Left renal cortex interstitium (tissue), 4 donors: ENCODE measurements at regions not wholly inside any gene's neighbourhood (a gene's known extent, or its start where the extent isn't known, plus 50 kb on each side); places are given as distances from the start of the nearest gene placed in this dataset.

Source experiments
- DNase-seq, 4 donors: peaks; one replicate each; pipeline ENCODE4 v3.0.0-alpha.2; 2013; ENCODE audit warnings: low read depth in 4 of 4, low spot score in 2 of 4, missing footprints in 1 of 4

DNA sequence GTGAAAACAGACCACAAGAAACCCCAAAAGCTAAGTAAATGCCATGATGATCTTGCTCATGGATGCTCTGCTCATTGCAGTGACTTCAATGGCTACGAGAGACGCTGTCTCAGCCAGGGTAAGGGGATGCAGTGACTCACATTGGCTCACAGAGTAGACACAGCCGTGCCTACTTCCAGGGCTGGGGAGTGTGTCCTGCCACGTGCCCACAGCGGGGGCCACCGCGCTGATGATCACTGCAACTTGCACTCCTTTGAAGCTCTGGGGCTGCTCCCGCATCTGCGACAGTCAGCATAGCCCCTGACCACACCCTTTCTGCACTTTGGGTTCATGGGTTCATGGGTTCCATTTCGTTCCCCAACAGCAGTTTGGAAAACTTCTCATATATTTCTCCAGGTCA, 231.4 kb upstream of the RPL38 start:
- no peak for DNase-seq

DNA sequence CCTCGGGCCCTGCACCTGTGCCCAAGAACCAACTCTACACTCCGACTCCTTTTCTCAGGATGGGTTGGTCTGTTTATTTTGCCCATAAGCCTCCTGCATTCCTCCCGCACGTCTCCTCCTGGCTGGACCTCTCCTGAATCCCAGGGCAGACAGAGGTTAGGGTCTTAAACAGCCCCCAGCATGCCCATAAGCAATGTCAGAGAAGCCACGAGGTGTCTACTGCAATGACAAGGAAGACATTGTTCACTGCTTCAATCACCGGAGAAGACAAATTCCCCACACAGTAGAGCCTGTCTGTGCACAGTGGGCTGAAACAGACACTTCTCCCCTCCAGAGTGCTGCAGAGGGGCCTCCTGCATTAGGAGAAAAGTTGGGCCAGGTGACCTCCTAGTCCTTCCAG, 230.6 kb upstream of the RPL38 start:
- no peak for DNase-seq

DNA sequence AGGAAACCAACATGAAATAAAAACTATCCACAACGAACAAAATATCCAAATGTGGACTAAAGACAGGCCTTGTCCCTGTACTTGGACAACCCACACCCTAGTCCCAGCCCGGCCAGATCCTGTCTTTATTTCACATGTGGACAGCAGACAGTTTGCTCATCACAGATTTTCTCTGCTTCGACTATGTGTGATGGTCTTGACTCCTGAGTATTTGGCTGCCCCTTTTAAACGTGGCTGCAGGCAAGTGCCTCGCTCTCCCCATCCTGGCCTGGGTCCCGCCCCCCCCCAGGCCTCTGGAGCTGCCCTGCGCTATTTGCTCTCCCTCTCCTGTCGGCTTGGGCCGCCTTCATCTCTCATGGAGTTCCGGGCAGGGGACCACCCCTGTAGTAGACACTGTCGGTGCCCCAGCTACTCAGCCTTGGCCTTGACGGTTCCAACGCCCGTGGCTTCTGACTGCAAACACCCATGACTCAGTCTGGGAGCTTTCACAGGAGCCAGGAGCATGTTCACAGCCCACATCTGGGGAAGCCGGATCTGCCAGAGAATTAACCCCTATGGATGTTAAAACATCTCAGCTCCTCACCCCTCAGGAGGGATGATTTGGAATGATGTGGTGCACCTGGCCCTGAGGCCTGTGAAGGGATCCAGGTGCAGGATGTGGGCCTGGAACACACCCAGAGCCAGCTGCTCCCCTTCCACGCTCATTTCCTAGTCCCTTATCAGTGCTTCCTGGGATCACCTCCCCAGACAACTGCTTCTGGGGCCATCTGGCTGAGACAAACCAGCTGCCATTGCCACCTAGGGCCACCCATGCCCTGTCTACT, 229.7 kb upstream of the RPL38 start:
- DNase-seq, result no peak

DNA sequence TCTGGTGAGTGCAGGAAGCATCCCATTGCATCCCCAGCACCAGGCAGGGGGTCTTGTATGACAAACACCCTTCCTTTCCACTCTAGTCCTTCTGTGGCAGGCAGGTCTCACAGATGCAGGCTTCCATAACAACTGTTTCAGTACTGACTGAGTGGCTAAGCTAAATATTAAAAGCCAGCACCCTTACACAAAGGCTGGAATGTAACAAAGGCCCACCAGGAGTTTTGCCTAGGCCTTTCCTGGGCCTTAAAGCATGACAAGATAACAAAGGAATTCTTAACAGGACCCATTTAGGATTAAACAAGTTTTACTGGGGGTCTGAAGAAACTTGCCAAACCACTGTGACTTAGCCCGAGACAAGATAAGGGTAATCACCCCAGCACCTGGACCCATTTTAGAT, 228.9 kb upstream of the RPL38 start:
- no peak for DNase-seq

DNA sequence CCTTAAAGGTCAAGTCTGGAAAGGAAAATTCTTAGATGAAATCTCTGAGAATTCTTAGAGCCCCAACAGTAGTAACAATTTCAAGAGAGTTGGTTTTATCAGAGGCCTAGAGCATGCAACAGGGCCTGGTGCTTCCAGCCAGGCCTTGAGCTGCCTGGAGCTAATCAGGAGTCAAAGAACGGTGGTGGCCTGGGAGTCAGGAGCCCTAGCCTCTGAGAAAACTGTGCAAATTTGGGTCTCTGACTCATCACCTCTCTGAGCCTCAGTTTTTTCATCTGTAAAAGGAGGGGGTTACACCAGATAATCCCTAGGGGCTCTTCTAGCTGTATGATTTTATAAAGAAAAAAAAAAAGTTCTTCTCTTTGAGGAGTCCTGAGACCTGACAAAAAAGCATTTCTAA, 227.3 kb upstream of the RPL38 start:
- DNase-seq, result no peak

DNA sequence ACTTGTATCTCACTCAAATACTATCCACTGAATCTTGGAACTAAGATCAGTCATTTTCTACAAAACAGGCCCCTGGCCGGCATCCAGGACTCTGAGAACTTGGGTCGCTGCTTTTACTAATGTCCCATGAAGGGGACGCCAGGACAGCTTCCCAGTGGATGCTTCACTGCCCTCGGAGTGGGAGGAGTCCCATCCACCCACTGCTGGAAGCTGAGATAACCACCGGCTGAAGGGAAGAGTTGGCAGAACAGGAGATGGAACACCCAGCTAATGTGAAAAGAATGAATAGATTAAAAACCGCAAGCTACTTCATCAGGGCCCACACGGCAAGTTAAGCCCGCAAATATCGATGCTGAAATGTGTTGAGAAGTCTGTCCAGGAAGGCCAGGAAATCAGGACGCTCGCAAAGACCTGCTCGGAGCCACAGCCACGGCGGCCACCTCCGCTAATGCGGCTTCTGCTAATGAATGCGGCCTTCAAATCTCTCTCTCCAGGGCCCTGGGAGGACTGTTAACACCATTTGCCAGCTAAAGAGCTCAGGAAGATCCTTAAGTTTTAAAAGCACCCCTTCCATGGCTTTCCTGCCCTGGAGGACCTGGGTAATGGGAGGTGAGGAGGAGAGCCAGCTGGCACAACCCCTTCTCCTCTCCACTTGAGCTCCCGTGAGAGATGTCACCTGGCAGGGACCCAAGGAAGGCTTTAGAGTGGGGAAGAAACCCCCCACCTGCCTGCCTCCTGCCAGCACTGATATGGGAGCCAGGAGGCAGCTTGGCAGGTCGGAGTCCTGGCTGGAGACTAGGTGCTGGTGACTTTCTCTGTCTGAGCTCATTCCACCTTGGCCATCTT, 226.6 kb upstream of the RPL38 start:
- no peak for DNase-seq

DNA sequence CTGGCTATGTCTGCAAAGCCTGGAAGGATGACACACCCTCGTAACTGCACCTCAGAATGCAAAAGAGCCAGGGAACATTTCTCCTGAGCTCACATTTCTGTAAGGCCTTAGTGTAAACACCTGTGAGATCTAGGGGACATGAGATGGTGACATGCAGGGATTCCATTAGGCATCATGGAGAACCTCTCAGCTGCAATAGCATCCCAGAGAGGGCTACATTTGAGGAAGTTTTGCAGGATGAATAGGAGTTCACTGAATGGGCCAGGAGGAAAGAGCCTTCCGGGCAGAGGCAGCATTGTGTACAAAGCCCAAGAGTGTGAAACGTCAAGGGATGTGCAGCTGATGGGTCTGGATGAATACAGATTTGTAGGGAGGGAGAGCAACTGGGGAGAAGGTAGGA, 223.0 kb upstream of the RPL38 start:
- DNase-seq, result no peak

DNA sequence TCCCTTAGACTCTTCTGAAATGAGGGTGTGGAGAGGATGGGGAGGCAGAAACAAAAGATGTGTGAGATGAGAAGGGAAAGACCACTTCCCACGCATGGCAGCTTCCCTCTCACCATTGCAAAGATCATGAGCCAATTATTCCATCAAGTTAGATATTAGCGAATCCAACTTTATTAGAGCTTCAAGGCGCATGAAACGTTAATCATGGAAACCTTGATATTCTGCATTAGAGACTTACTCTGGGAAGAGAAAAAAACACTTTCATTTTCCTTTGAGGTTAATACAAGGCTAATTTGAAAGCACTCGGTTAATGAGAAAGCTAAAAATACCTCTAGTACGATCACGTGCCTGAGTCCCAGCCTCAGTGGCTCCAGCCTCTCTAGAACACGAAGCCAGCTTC, 220.6 kb upstream of the RPL38 start:
- no peak for DNase-seq

DNA sequence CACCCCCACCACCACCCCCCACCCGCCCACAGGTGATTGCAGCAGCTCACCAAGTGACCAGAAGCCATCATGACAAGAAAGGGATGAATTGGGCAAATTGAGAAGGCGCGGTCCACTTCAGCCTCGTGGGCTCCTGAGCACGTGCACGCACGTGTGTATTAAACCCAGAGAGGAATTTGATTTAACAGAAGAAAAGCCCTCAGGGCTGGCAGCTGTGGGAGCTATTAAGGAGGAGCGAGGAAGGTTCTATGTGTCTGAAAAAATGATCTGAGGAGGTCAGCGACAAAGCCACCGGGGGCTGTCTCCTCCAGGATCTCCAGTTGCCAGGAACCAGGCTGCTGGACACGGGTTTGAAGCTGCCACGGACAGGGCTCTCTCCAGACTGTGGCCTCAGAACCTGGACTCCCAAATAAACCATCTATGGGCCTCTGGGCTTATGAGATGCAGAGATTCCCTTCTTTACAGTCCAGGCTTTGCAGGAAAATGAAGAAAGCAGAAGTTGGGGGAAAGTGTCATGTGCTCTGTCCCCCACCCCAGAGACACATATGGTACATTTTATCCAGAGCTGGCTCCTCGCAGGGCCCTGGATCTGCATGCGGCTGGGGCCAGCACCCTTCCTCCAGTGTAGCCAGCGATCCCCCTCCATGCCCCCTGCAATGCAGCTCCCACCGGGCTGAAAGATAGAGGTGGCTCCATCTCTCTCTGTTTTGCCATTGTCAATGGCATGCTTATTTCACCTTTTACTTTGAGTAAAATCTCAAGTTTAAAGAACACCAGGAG, 219.7 kb upstream of the RPL38 start:
- no peak for DNase-seq

DNA sequence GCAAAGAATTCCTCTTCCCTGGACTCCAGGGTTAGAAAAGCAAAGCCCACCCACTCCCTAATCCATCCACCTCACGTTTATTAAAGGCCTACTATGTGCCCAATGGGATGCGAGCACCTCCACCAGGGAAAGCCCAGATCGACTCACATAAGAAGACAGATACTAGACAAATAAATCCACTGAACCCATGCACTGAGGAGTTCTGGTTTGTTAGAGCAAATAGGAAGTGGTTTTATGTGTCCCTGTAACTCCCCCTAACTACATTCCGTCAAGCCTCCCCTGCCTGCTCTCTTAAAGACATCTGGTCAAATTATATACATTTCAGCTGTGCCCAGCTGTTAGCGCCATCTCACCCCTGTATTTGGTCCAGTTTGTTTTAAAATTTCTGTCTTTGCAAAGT, 218.5 kb upstream of the RPL38 start:
- peak in 3 of 4 donors; percentile 51 to 68 (median 67) for DNase-seq

DNA sequence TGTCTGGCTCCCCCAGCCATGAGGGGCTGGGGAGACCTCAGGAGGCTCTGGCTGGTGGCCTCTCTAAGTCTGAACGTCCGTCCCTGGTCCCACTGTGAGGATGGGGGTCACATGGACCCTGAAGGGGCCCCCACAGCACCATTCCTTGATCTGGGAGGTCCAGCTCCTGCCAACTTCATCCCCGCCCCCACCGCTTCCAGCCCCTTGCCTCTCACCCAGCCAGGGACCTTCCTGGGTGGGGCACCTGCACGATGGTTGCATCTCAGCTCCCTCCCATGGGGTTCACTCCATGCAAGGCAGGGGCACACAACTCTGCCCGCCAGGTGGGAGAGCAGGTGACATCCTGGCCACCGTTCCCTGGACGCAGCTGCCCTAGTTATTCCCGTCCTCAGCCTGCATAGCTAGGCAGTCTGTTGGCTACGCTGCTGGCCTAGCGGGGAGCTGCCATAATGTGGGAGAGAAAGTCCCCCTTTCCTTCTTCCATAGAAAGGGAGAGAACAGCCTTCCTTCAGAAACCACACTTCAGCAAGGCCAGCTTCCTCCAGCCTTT, 217.9 kb upstream of the RPL38 start:
- DNase-seq, result no peak

DNA sequence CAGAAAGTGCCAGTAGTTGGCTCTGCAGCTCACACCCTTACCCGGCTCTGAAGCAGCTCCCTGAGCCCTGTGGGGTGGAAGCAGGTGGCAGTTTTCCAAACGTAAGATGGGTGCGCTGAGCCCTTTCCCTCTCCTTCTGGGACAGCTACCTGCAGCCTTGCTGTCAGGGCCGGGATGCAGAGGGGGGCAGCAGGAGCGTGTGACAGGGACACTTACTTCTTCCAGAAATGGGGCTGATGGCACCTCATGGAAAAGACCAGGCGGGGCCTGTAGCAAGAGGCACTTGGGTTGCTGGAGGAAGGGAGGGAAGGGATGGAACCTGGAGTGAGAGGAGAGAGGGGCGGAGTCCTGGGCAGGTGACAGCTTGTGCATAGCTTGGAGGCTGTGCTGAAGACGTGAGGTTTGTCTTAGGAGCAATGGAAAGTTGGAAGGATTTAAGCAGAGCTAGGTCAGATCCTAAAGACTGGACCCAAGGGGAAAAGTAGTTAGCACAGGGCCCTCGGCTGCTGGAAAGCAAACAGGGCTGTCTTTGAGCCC, 216.8 kb upstream of the RPL38 start:
- DNase-seq, result no peak

DNA sequence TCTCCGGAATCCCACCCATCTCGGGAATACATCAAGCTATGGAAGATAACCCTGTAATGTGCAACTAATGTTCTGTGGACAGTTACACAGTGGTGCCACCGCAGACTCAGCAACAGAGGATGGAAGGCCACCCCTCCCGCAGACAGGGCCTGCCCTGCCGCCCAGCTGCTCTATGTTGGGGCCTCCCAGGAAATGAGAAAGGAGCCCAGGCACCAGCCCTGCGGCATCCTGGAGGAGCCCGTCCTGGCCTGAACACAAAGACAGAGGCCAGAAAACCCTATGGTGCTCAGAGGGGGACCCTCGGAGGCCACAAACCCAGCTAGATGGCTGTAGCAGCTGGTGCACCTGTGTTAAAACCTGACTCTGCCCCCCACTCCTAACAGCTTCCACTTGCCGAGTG, 216.1 kb upstream of the RPL38 start:
- no peak for DNase-seq

DNA sequence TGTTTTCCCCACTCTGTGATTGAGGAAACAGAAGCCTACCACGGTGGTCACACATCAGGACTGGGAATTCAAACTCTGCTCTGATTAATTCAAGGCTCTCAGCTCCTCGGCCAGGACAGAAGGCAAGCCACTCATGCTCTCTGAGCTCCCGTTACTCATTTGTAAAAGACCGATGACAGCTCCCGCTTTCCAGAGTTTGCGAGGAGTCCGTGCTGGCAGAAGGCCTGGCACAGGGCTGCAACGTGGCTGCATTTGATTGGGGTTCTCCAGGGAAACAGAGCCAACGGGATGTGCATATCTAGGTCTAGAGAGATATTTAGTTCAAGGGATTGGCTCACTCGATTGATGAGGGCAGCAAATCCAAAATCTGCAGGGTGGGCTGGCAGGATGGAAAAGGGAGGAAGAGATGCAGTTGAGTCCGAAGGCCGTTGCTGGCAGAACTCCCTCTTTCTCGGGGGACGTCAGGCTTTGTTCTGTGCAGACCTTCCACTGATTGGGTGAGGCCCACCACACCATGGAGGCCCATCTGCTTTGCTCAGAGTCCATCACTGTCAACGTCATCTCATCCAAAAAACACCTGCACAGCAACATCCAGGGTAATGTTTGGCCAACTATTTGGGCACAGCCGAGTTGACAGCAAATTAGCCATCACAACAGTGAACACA, 215.5 kb upstream of the RPL38 start:
- no peak for DNase-seq

DNA sequence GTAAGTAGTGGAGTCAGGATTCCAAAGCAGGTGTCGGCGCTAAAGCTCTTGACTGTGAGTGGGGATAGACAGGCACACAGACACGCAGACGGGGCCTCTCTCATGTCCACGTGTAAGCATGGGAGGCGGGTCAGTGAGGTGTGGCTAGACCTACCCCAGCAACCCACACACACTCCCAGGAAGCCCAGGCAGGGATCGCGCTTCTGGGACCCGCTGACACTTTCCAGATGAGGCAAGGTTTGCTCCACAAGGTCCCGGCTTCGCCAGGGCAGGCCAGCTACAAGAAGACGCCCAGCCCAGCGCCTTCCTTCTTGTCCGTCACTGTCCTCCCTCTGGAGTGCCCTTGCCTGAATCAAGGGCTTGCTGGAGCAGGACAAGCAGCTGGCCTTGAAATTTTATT, 213.8 kb upstream of the RPL38 start:
- no peak for DNase-seq

DNA sequence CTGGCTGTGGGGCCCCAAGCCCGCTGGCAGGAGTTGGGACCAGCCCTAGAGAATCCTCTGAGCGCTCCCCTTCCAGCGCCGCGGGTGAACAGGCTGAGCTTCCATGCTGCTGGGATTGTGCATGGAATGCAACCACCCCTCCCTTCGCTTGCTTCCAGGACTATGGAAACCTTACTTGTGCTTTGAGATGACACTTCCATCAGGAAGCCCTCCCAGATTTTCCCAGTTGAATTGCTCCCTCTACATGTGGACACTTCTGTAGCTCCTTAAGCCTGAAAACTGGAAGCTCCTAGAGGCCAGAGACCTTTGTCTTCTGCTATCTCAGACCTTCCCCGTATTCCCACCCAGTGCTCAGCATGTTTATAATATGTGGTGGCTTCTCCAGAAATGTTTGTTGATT, 213.2 kb upstream of the RPL38 start:
- DNase-seq, result no peak

DNA sequence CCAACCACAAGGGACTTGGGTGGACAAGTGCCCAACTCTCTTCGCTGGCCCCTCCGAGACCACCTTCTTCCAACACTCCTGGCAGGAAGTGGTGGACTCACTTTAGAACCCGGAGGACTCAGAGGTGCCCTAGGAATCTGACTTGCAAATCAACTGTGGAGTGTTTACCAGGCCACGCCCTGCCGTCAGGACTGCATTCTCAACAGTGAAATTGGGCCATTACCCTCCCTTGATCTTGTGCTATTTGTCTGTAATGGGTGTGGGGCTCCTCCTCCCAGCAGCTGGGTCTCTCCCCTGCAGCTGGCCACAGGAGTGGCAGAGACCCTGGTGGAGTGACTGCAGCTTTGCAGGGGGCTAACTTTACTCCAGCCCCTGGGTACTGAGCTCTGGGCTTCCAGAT, 212.2 kb upstream of the RPL38 start:
- DNase-seq, result no peak

DNA sequence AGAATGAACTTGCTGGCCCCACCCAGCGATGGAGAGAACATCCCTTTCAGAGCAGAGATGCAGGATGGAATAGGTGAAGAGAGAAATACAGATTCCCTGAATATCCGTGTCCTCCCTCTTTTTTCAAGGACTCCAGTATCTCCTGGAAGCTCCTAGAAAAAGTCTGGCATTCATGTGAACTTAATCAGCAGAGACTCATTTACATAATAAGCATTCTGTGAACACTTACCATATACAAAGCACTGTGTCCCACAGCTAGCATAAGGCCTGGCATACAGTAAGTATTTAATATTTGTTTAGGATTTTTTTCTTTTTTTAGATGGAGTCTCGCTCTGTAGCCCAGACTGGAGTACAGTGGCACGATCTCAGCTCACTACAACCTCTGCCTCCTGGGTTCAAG, 208.5 kb upstream of the RPL38 start:
- no peak for DNase-seq

DNA sequence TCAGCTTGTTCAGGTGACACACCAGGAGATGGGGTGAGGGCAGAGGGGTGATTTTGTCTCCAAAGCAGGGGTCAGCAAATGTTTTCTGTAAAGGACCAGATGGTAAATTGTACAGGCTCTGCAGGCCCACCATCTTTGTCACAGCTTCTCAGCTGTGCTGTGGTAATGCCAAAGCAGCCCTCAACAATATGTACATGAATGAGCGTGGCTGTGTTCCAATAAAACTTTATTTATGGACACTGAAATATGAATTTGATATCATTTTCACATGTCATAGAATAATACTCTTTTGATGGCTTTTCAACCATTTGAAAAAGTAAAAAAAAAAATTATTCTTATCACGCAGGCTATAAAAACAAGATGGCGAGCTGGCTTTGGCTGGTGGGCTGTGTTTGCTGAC, 206.4 kb upstream of the RPL38 start:
- no peak for DNase-seq

DNA sequence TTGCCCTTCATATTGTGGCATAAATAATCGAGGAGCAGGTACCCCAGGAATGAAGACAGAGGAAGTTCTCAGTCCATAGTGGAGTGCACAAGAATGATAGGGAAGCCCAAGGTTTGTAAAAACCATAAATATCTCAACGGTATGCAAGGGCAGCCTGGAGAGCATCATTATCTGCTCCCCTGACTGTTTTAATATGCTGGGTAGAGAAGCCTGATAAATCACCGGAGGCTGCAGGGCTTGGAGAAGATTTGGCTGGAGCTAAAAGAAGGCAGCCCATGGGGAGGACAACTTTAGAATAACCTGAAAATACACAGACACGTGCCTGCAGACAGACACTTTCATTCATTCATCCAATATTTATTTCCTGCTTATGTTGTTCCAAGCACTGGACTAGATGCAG, 205.2 kb upstream of the RPL38 start:
- no peak for DNase-seq
